ENCODE measurements at regions not wholly inside any gene's neighbourhood (a gene's known extent, or its start where the extent isn't known, plus 50 kb on each side); places are given as distances from the start of the nearest gene placed in this dataset.

- no peak for TF ChIP-seq TSHZ2 (CRISPR knock-in tag; IDR thresholded peaks at IDR 0.05)
- TF ChIP-seq CSRNP3 (CRISPR knock-in tag; IDR thresholded peaks at IDR 0.05) = no peak
- no peak for TF ChIP-seq ARNTL (CRISPR knock-in tag; IDR thresholded peaks at IDR 0.05; ENCODE audit: borderline replicate concordance, low read depth)
- TF ChIP-seq ZFP30 (CRISPR knock-in tag; IDR thresholded peaks at IDR 0.05) = no peak
- TF ChIP-seq PATZ1 (CRISPR knock-in tag; IDR thresholded peaks at IDR 0.05; ENCODE audit: borderline replicate concordance) = no peak
- TF ChIP-seq ZNF8 (CRISPR knock-in tag; IDR thresholded peaks at IDR 0.05) = no peak
- no peak for TF ChIP-seq POU6F1 (CRISPR knock-in tag; IDR thresholded peaks at IDR 0.05; ENCODE audit: borderline replicate concordance, low read depth)
- no peak for TF ChIP-seq TOX (CRISPR knock-in tag; IDR thresholded peaks at IDR 0.05; ENCODE audit: borderline replicate concordance)
- TF ChIP-seq OSR1 (CRISPR knock-in tag; IDR thresholded peaks at IDR 0.05) = no peak
- no peak for TF ChIP-seq PPARA (CRISPR knock-in tag; IDR thresholded peaks at IDR 0.05; ENCODE audit: borderline replicate concordance)
- no peak for TF ChIP-seq GLIS3 (CRISPR knock-in tag; IDR thresholded peaks at IDR 0.05)
- no peak for TF ChIP-seq RARB (CRISPR knock-in tag; IDR thresholded peaks at IDR 0.05)
- TF ChIP-seq ZC3H10 (CRISPR knock-in tag; IDR thresholded peaks at IDR 0.05) = no peak
- TF ChIP-seq TCF4 (CRISPR knock-in tag; IDR thresholded peaks at IDR 0.05; ENCODE audit: borderline replicate concordance) = no peak
- no peak for TF ChIP-seq ESRRG (CRISPR knock-in tag; IDR thresholded peaks at IDR 0.05)
- TF ChIP-seq BACH2 (CRISPR knock-in tag; IDR thresholded peaks at IDR 0.05; ENCODE audit: borderline replicate concordance) = no peak
- no peak for ATAC-seq
These were observed 449.6 kb upstream of the B3GAT1 start for GRCh38 chr11:134861490-134862104.

GRCh38 chr11:134858783-134859480, 446.9 kb upstream of the B3GAT1 start:
- TF ChIP-seq ZNF565 (CRISPR knock-in tag; conservative IDR thresholded peaks at IDR 0.05; ENCODE audit: low read depth) (no peak), ISL1 (CRISPR knock-in tag; IDR thresholded peaks at IDR 0.05) (no peak), TSHZ2 (CRISPR knock-in tag; IDR thresholded peaks at IDR 0.05) (no peak), OSR1 (CRISPR knock-in tag; IDR thresholded peaks at IDR 0.05) (no peak), PATZ1 (CRISPR knock-in tag; IDR thresholded peaks at IDR 0.05; ENCODE audit: borderline replicate concordance) (no peak), ZFP30 (CRISPR knock-in tag; IDR thresholded peaks at IDR 0.05) (no peak), CREB5 (CRISPR knock-in tag; IDR thresholded peaks at IDR 0.05; ENCODE audit: low read depth) (no peak), ZNF70 (CRISPR knock-in tag; IDR thresholded peaks at IDR 0.05) (no peak), TCF4 (CRISPR knock-in tag; IDR thresholded peaks at IDR 0.05; ENCODE audit: borderline replicate concordance) (no peak), ARNTL (CRISPR knock-in tag; IDR thresholded peaks at IDR 0.05; ENCODE audit: borderline replicate concordance, low read depth) (no peak), SNAI2 (CRISPR knock-in tag; IDR thresholded peaks at IDR 0.05) (no peak)
- no peak for ATAC-seq
